GM12892 (cell line): ENCODE measurements at regions not wholly inside any gene's neighbourhood (a gene's known extent, or its start where the extent isn't known, plus 50 kb on each side); places are given as distances from the start of the nearest gene placed in this dataset.

Source experiments
- POLR2A ChIP-seq: IDR thresholded peaks from 2 replicates; pipeline ENCODE4 v1.6.1; 2011; ENCODE audit warnings: low read depth, low read length, control low read depth
- POLR2AphosphoS5 ChIP-seq: IDR thresholded peaks from 2 replicates; pipeline ENCODE4 v1.6.1; 2011; ENCODE audit warnings: low read depth, low read length, control low read depth
- TAF1 ChIP-seq: IDR thresholded peaks from 2 replicates; pipeline ENCODE4 v1.6.1; 2011; ENCODE audit warnings: low read depth, mild to moderate bottlenecking, control low read depth, low read length, borderline replicate concordance

GRCh38 chr12:25421651-25422167 lies 131.4 kb downstream of the LMNTD1 start:
- TF ChIP-seq POLR2AphosphoS5 (no peak), POLR2A (no peak), TAF1 (no peak)
